Stimulated activated CD8-positive, alpha-beta memory T cell treated with anti-CD3 and anti-CD28 coated beads, Interleukin-15, amount 100 ng/mL, for 48 hours (primary cell): ENCODE measurements at regions not wholly inside any gene's neighbourhood (a gene's known extent, or its start where the extent isn't known, plus 50 kb on each side); places are given as distances from the start of the nearest gene placed in this dataset.
"Not testable (repeated sequence)": the region's sequence is repeated elsewhere in the genome, so short reads cannot be mapped to it uniquely, and the experiment has no call there.

Source experiments
- DNase-seq, 2 donors: peaks; one replicate each; pipeline ENCODE4 v3.0.0-alpha.2; 2020; ENCODE audit warnings: low read depth in 2 of 2

DNA sequence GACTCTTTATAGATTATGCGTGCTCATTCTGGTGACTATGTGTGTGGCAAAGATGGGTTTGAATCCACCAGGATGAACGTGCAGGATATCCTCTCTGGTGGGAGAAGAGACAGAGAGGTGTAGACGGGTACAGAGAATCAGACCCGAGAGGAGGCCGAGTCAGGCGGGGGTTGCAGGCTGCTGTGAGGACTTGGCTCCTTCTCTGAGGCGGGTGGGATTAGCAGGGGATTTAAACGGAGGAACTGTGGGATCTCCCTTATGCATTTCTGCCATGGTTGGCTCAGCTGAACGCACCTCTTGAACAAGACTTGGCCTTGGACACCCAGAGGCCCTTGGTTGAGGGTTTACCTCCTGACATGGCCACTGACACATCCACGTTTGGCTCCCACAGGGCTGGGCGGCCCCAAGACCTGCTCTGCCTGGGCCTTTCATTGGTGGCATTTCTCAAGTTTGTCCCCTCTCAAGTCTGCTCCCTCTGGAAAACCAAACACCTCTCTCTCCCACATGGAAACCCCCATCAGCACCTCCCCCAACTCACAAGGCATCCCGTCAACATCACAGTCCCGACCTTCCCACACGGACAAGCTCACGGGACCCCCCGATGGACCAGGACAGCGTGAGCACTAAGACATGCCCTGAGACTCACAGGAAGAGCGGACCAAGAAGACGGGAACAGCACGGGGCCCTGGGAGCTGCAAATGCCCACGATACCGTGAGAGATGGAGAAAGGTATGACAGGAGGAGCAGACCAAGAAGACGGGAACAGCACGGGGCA is 158.3 kb downstream of the RTP5 start:
- no peak for DNase-seq

GRCh38 chr2:242029422-242030225 is 160.1 kb downstream of the RTP5 start:
- DNase-seq = no peak

GRCh38 chr2:242030226-242030575 is 160.7 kb downstream of the RTP5 start:
- DNase-seq = no peak

- no peak for DNase-seq
Measured at GRCh38 chr2:242030858-242031257, 161.3 kb downstream of the RTP5 start.

GRCh38 chr2:242031481-242032019 is 162.0 kb downstream of the RTP5 start:
- DNase-seq = peak; percentile 9 to 33

GRCh38 chr2:242032780-242033656 is 163.5 kb downstream of the RTP5 start:
- DNase-seq = no peak

DNA sequence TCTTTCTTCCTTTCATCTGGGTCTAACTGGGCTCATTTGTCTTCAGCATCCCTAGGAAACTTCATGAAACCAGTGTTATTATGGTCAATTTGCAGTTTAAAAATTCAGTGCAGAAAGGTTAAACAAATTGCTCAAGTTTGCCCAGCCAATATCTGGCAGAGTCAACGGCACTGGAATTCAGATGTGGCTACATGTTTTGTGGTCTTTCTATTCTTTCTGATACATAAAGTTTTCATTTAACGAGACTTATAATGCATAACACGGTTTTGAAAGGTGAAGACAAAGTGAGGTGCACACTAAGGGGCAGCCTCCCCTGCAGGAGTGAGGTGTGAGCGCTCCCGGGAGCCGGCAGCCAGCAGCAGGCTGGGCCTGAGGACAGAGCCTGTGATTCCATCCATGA is 164.6 kb downstream of the RTP5 start:
- DNase-seq = no peak

DNA sequence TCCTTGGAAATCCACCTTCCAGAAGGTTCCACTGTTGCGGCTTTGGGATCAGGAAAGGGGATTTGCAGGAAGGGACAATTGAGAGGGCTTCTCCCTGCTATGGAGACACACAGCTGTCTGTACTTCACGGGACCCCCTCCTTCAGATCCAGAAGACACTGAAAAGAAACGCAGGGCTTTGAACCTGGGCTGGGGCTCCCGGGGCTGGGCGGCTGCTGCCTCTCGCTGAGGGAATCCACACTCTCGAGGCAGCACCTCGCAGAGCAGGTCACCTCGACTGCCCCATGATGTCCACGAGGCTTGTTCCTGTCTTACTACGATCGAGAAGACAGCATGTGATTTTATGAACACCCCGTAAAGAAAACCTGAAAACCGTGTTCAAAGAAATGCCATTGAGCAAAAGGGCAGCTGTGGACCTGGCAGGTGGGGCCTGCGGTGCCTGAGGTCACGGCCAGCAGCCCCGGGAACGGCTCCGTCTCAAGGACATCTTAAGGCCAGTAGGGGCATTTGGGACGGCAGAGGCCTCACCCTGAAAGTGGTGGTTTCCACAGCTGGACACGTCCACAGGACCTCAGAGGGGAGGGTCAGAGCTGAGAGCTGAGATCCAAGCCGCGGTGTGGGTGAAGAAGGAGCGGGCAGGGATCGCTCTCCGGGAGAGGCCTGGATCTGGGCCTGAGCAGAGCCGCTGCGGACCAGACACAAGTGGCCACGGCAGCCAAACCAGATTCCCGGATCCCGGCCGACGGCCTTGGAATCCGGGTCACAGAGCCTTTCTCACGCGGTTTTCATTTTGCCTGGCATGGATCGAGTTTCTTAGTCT is 165.7 kb downstream of the RTP5 start:
- DNase-seq = no peak

DNA sequence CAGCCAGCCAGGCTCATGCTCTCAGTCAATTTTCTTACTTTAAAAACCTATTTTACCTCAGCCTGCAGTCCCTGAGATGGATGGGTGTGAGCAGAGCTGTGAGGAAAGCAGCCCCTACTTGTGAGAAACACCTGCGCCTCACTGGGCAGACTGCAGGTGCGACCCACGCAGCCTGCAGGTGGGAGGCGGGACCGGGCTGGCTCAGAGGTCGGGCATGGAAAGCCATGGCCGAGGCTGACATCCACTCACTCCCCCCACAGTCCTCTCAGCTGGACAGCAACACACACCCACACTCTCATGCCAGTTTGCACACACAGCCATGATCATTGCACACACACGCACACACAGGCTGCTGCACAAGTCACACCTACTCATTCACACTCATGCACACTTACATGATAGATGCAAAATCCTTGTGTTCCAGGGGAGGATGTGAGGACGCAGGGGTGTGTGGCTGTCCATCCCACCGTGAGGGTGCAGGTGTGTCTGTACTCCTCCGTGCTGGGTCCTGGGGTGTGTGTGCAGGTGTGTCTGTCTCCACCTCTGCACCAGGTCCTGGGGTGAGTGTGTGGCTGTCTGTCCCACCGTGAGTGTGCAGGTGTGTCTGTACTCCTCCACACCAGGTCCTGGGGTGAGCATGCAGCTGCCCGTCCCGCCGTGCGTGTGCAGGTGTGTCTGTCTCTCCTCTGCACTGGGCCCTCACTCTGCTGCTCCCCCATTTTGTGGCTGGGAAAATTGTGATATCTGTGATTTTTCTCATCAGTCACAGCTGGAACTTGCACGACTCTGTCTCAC is 166.5 kb downstream of the RTP5 start:
- DNase-seq = no peak

DNA sequence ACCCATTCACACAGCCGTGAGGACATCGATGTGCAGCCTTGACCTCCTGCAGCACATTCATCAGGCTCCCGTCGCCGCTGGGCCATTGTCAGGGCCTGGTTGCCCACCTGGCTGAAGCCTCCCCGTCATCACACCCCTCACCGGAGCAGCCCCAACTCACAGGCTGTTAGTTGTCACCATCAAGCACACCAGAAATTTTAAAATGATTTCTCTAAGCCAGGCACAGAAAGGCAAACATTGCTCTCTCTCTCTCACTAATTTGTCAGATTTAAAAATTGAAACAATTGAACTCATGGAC is 167.1 kb downstream of the RTP5 start:
- DNase-seq = no peak

- no peak for DNase-seq
Measured at GRCh38 chr2:242038166-242038927, 168.8 kb downstream of the RTP5 start.

DNA sequence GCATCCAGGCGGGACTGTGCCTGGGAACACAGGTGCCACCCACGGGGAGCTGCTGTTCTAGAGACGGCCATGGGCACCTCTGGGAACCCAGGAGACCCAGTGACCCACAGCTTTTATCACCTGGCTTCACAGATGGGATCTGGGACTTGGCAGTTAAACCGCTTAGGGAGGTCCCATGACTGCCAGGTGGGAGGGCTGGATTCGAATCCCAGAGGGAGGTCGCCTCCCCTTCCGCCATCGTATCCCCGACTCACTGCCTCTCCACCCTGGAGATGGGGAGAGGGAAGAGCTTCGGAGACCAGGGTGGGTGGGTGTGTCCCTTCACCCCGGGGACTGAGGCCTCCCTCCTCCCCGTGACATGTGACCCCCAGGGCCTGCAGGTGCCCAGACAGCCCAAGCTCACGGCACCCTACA is 169.4 kb downstream of the RTP5 start:
- DNase-seq = no peak

- no peak for DNase-seq
Measured at GRCh38 chr2:242040303-242040655, 170.8 kb downstream of the RTP5 start.

DNA sequence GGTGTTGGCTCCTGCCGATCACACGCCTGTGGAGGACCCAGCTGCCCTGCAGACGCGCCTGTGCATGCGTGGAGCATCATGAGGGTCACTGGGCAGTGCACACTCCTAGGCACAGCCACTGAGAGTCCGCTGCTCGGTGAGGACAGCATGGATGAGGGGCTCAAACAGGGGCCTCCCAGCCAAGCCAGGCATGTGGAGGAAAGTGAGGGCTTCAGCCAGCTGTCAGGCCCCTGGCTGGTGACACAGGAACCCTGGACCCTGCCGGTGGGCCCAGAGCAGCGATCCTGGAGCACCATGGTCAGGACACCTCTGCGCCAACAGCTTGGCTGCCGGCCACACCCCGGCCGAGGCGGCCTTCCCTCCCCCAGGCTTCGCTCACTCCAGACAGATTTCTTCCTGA is 171.2 kb downstream of the RTP5 start:
- DNase-seq = no peak

- no peak for DNase-seq
Measured at GRCh38 chr2:242041816-242042215, 172.3 kb downstream of the RTP5 start.

- DNase-seq = no peak
Measured at GRCh38 chr2:242043538-242044312, 174.2 kb downstream of the RTP5 start.

DNA sequence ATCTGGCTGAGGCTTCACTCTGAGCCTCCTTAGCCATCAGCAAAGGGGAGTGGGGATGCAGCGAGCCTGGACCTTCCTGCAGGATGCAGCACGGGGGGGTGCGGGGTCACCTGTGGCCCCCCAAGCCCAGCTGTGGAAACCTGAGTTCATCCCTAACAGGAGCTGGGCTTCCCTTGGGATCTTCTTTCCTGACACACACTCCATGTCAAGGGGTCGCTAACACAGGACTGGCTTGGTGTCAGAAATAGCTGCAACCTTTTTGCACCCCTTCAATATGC is 174.7 kb downstream of the RTP5 start:
- no peak for DNase-seq

- DNase-seq = not testable (repeated sequence)
Measured at GRCh38 chr2:242045596-242046144, 176.1 kb downstream of the RTP5 start.

- DNase-seq = no peak
Measured at GRCh38 chr2:242046206-242046826, 176.8 kb downstream of the RTP5 start.
